T-helper 2 cell (primary cell): ENCODE measurements at regions not wholly inside any gene's neighbourhood (a gene's known extent, or its start where the extent isn't known, plus 50 kb on each side); places are given as distances from the start of the nearest gene placed in this dataset.
"Not testable (repeated sequence)": the region's sequence is repeated elsewhere in the genome, so short reads cannot be mapped to it uniquely, and the experiment has no call there.

Source experiments
- DNase-seq, 5 experiments: peaks; one replicate each; pipeline versions ENCODE4 v3.0.0 to v3.0.0-alpha.2; 2012 to 2022

- no peak for DNase-seq
These were observed 63.1 kb downstream of the MTNR1B start for GRCh38 chr11:93032580-93032979.

GRCh38 chr11:93033093-93033492, 63.6 kb downstream of the MTNR1B start:
- no peak for DNase-seq

GRCh38 chr11:93034031-93034722, 64.7 kb downstream of the MTNR1B start:
- DNase-seq, result no peak

- DNase-seq, result no peak
These were observed 65.2 kb downstream of the MTNR1B start for GRCh38 chr11:93034723-93035039.

GRCh38 chr11:93038521-93038920, 69.1 kb downstream of the MTNR1B start:
- no peak for DNase-seq

GRCh38 chr11:93039531-93040240, 70.2 kb downstream of the MTNR1B start:
- DNase-seq, result no peak

- no peak for DNase-seq
These were observed 72.2 kb downstream of the MTNR1B start for GRCh38 chr11:93041682-93042081.

- DNase-seq, result not testable (repeated sequence)
These were observed 73.7 kb downstream of the MTNR1B start for GRCh38 chr11:93043186-93043585.

- DNase-seq, result no peak
These were observed 80.3 kb downstream of the MTNR1B start for GRCh38 chr11:93049740-93050139.

GRCh38 chr11:93051186-93051585, 81.7 kb downstream of the MTNR1B start:
- no peak for DNase-seq

GRCh38 chr11:93053864-93054263, 84.4 kb downstream of the MTNR1B start:
- no peak for DNase-seq

GRCh38 chr11:93054279-93054678, 84.8 kb downstream of the MTNR1B start:
- DNase-seq, result no peak

- DNase-seq, result no peak
These were observed 85.4 kb downstream of the MTNR1B start for GRCh38 chr11:93054881-93055280.

- DNase-seq, result no peak
These were observed 89.9 kb downstream of the MTNR1B start for GRCh38 chr11:93059117-93059957.

GRCh38 chr11:93063086-93063485, 93.6 kb downstream of the MTNR1B start:
- no peak for DNase-seq

GRCh38 chr11:93065074-93065674, 95.7 kb downstream of the MTNR1B start:
- DNase-seq, result not testable (repeated sequence)

GRCh38 chr11:93067881-93068390, 98.5 kb downstream of the MTNR1B start:
- DNase-seq, result no peak

- DNase-seq, result no peak
These were observed 102.9 kb downstream of the MTNR1B start for GRCh38 chr11:93072229-93072914.

- no peak for DNase-seq
These were observed 103.6 kb downstream of the MTNR1B start for GRCh38 chr11:93073026-93073425.

- no peak for DNase-seq
These were observed 104.2 kb downstream of the MTNR1B start for GRCh38 chr11:93073508-93074280.

- DNase-seq, result no peak
These were observed 104.9 kb downstream of the MTNR1B start for GRCh38 chr11:93074352-93074751.

GRCh38 chr11:93075782-93076181, 106.3 kb downstream of the MTNR1B start:
- no peak for DNase-seq
